Heart left ventricle (tissue), 16 donors: ENCODE measurements at regions not wholly inside any gene's neighbourhood (a gene's known extent, or its start where the extent isn't known, plus 50 kb on each side); places are given as distances from the start of the nearest gene placed in this dataset.
"Not testable (repeated sequence)": the region's sequence is repeated elsewhere in the genome, so short reads cannot be mapped to it uniquely, and the experiment has no call there.

Experiments used
- ATAC-seq, 4 donors: fragments of 200-7000 bp; cut with Tn5 transposase; one replicate each; pipeline ENCODE4 v1.9.1; 2020 to 2022; ENCODE audit warnings: moderate library complexity in 4 of 4, mild to moderate bottlenecking in 3 of 4, moderate number of reproducible peaks in 1 of 4
- DNase-seq, 5 donors: peaks; one replicate each; pipeline ENCODE4 v3.0.0-alpha.2; 2020
- H3K27ac ChIP-seq, 12 donors: fragments of 200-600 bp; sonication (generic) in 4 of 12; one replicate each; pipeline versions ENCODE4 v1.5.0 to v1.8.0; 2016 to 2022; ENCODE audit warnings: mild to moderate bottlenecking in 2 of 12
- H3K27me3 ChIP-seq, 9 donors: fragments of 200-600 bp; sonication (generic) in 2 of 9; one replicate each; pipeline versions ENCODE4 v1.5.1 to v1.8.0; 2016 to 2022; ENCODE audit warnings: mild to moderate bottlenecking in 3 of 9
- H3K36me3 ChIP-seq, 9 donors: fragments of 200-600 bp; sonication (generic) in 2 of 9; one replicate each; pipeline versions ENCODE4 v1.5.0 to v1.8.0; 2018 to 2022; ENCODE audit warnings: mild to moderate bottlenecking in 2 of 9
- H3K4me1 ChIP-seq, 12 donors: fragments of 200-600 bp; sonication (generic) in 4 of 12; one replicate each; pipeline versions ENCODE4 v1.5.0 to v1.8.0; 2016 to 2022; ENCODE audit warnings: mild to moderate bottlenecking in 3 of 12
- H3K4me3 ChIP-seq, 12 donors: fragments of 200-600 bp; sonication (generic) in 4 of 12; one replicate each; pipeline versions ENCODE4 v1.5.0 to v1.8.0; 2017 to 2022; ENCODE audit warnings: mild to moderate bottlenecking in 9 of 12, moderate library complexity in 4 of 12
- H3K9me3 ChIP-seq, 12 donors: fragments of 200-600 bp; sonication (generic) in 4 of 12; one replicate each; pipeline versions ENCODE4 v1.5.0 to v1.8.0; 2016 to 2022; ENCODE audit warnings: mild to moderate bottlenecking in 1 of 12
- POLR2A ChIP-seq, 2 donors: fragments of 450-650 bp; IDR thresholded peaks; one replicate each; pipeline ENCODE4 v1.6.1; 2017; ENCODE audit warnings: antibody characterized with exemption in 2 of 2, mild to moderate bottlenecking in 2 of 2, moderate library complexity in 2 of 2
- WGBS, 4 donors: extraction: QIAGEN DNeasy Blood & Tissue Kit in 2 of 4; methylation state at CpG; one replicate each; pipeline versions ENCODE4 v1.1.5 to v1.1.7; 2013 to 2018; 5-methylcytosine and 5-hydroxymethylcytosine counted together
- intact Hi-C, 10 donors: fragments of 100-400 bp; cut with DNase I; formaldehyde crosslinking; loops; one replicate each; pipeline versions ENCODE4 v1.11.1 to v1.14.2; 2022
- TF ChIP-seq, protein P1 (sequence below), 12 donors: fragments of 200-600 bp; sonication (generic) in 4 of 12; IDR thresholded peaks; one replicate each; pipeline versions ENCODE4 v1.5.0 to v1.8.0; 2018 to 2022; ENCODE audit warnings: antibody characterized with exemption in 12 of 12, mild to moderate bottlenecking in 5 of 12
- donor health status: ischemic (EF 13 %, LVEDD 7.1; RV severe dilation, severe dysfunction).
- donor health status: healthy with polysubstance abuse.
- donor health status: DM: no; HTN: yes; CAD: no.
- donor health status: DM: no; HTN: no; CAD: no.
- donor health status: ischemic (EF 25% LVEDD 6.9; RV normal size, moderate dysfunction).
- donor health status: ischemic (EF 25% LVEDD 5.7; RV mildly dilated, moderate dysfunction).
- donor health status: healthy.
- donor health status: DM: yes; HTN: yes; CAD: no.
- donor health status: ischemic (EF 35%, LVEDD 5.7; RV mildly dilated, moderate dysfunction).
- donor health status: nonischemic (EF 11% LVEDD 7.7; RV severe dilation, severe dysfunction).
- donor health status: DM: yes; HTN: yes; CAD: no.
- donor health status: PGD.
- donor health status: ischemic (EF 29% LVEDD 5.4; RV normal size, mild dysfunction).
- donor health status: nonischemic (EF 23%, LVEDD 6.1; RV moderate dilation, normal function).

- no peaks in the 10 kb centered on the region for H3K9me3 ChIP-seq
- H3K27ac ChIP-seq = no peak overlapping the region
- intact Hi-C loops = no loop called here
- TF ChIP-seq, protein P1, sequence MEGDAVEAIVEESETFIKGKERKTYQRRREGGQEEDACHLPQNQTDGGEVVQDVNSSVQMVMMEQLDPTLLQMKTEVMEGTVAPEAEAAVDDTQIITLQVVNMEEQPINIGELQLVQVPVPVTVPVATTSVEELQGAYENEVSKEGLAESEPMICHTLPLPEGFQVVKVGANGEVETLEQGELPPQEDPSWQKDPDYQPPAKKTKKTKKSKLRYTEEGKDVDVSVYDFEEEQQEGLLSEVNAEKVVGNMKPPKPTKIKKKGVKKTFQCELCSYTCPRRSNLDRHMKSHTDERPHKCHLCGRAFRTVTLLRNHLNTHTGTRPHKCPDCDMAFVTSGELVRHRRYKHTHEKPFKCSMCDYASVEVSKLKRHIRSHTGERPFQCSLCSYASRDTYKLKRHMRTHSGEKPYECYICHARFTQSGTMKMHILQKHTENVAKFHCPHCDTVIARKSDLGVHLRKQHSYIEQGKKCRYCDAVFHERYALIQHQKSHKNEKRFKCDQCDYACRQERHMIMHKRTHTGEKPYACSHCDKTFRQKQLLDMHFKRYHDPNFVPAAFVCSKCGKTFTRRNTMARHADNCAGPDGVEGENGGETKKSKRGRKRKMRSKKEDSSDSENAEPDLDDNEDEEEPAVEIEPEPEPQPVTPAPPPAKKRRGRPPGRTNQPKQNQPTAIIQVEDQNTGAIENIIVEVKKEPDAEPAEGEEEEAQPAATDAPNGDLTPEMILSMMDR (IDR thresholded peaks at IDR 0.05) = no peak
- no peak for TF ChIP-seq POLR2A (IDR thresholded peaks at IDR 0.05)
- H3K4me3 ChIP-seq = no peak overlapping the region
- no peaks in the 10 kb centered on the region for H3K4me1 ChIP-seq
- ATAC-seq (no peak), DNase-seq (no peak)
- 49 to 68% (median 62%) methylated on average over 4 of the region's 4 CpGs for WGBS, 4 donors
- no peaks in the 10 kb centered on the region for H3K27me3 ChIP-seq
- no peaks in the 10 kb centered on the region for H3K36me3 ChIP-seq
Observed at GRCh38 chr2:88933091-88933490, 241.6 kb downstream of the RPIA start.

- WGBS, 4 donors = 5 to 13% (median 8%) methylated on average over 1 of the region's 1 CpG
- H3K4me3 ChIP-seq = no peak overlapping the region
- intact Hi-C loops = no loop called here
- no peaks in the 10 kb centered on the region for H3K9me3 ChIP-seq
- no peaks in the 10 kb centered on the region for H3K27me3 ChIP-seq
- H3K36me3 ChIP-seq = no peaks in the 10 kb centered on the region
- no peak for DNase-seq
- H3K27ac ChIP-seq = no peak overlapping the region
- H3K4me1 ChIP-seq = no peaks in the 10 kb centered on the region
- no peak for ATAC-seq
- TF ChIP-seq, protein P1 (IDR thresholded peaks at IDR 0.05) = peak in 3 of 12 donors; percentile 7 to 18 (median 12)
- TF ChIP-seq POLR2A (IDR thresholded peaks at IDR 0.05) = no peak
Observed at GRCh38 chr2:88933980-88934379, 242.5 kb downstream of the RPIA start.

DNA sequence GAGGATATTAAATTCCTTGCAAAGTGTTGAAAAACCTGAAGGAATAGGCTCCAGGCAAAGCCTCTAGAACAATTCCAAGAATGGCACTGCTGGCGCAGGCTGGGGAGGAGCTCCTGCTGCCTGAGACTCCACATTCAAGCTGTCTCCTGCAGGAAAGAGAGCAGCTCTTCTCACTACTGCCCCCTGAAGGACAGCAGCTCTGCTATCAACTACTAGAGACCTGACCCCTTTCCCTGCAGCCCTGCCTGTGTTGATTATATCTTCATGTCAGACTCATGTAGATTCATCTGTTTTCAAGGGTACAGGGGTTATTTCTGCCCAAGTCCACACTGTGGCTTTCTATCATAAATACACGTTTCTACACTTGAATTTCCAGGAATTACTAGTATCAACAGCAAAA lies 249.7 kb downstream of the RPIA start:
- H3K4me3 ChIP-seq, H3K4me1 ChIP-seq, H3K36me3 ChIP-seq, H3K9me3 ChIP-seq, DNase-seq, intact Hi-C loops, H3K27me3 ChIP-seq, ATAC-seq, H3K27ac ChIP-seq: not testable (repeated sequence)
- 52 to 61% (median 60%) methylated on average over 2 of the region's 2 CpGs for WGBS, 4 donors
- TF ChIP-seq, protein P1 (IDR thresholded peaks at IDR 0.05) = peak in 7 of 12 donors; percentile 15 to 39 (median 31)

- Histone ChIP-seq H3K4me3 (no peak overlapping the region), H3K36me3 (no peaks in the 10 kb centered on the region), H3K9me3 (no peaks in the 10 kb centered on the region), H3K27ac (no peak overlapping the region), H3K4me1 (no peaks in the 10 kb centered on the region), H3K27me3 (peaks cover 0 to 3% (median 0%) of the 10 kb centered on the region in 9 donors)
- DNase-seq = no peak
- no peak for TF ChIP-seq POLR2A (IDR thresholded peaks at IDR 0.05)
- TF ChIP-seq, protein P1 (IDR thresholded peaks at IDR 0.05) = no peak
- 53 to 66% (median 64%) methylated on average over 2 of the region's 2 CpGs for WGBS, 4 donors
- no peak for ATAC-seq
- intact Hi-C loops = no loop called here
Observed at GRCh38 chr2:88942798-88943197, 251.3 kb downstream of the RPIA start.
